K562 (cell line): ENCODE measurements at regions not wholly inside any gene's neighbourhood (a gene's known extent, or its start where the extent isn't known, plus 50 kb on each side); places are given as distances from the start of the nearest gene placed in this dataset.
A peak's percentile ranks its signal among the peaks of the same experiment; 100 is the strongest.

Experiments used
- ATAC-seq: fragments of 200-7000 bp; cut with Tn5 transposase; 3 replicates; pipeline ENCODE4 v1.9.1; 2020; ENCODE audit warnings: moderate library complexity
- BruUV-seq: library from RNA; stranded (reverse); fragments of 400-500 nt; replicated peaks from 2 replicates; lab custom pipeline; 2021; lab: Mats Ljungman, UMichigan
- CTCF ChIA-PET: fragments of 300-600 bp; formaldehyde crosslinking; extraction: SDS; loops from one replicate; lab custom pipeline; 2021; ENCODE audit warnings: low intra/inter-chr PET ratio; lab: Yijun Ruan, JAX
- POLR2A ChIA-PET: fragments of 300-600, 350-650 bp; sonication (Branson Sonifier 250); formaldehyde crosslinking; extraction: SDS; loops from one replicate; lab custom pipeline; 2021; ENCODE audit warnings: antibody characterized with exemption, inconsistent platforms; lab: Yijun Ruan, JAX
- DNase-seq, 4 experiments: peaks; one replicate each; pipeline versions ENCODE4 v3.0.0 to v3.0.0-alpha.2; 2011 to 2018; ENCODE audit warnings: low spot score in 3 of 4, mixed read lengths in 3 of 4; ENCODE audit errors: extremely low read depth in 1 of 4
- FAIRE-seq: peaks from 2 replicates; lab custom pipeline; 2011; peaks lifted over from hg19 to GRCh38; lab: Jason Lieb, UNC
- H2AFZ ChIP-seq: 2 replicates; pipeline ENCODE4 v1.6.0; 2011; ENCODE audit warnings: low read depth, low read length, control low read depth, inconsistent platforms
- H3K27ac ChIP-seq: fragments of 200-600 bp; 3 replicates; pipeline ENCODE4 v1.8.0; 2011; ENCODE audit warnings: low read depth, mild to moderate bottlenecking, control low read depth, inconsistent platforms, low read length, moderate library complexity, mixed read lengths; ENCODE audit errors: extremely low read depth
- H3K27me3 ChIP-seq, 2 experiments: fragments of 300-600 bp in 1 of 2; 2 replicates in 1 of 2; 3 replicates in 1 of 2; pipeline versions ENCODE4 v1.6.0 to v1.8.0; 2011; ENCODE audit warnings: inconsistent platforms in 2 of 2, low read length in 2 of 2, mild to moderate bottlenecking in 1 of 2, mixed read lengths in 1 of 2, moderate library complexity in 1 of 2; ENCODE audit not compliant: control insufficient read depth in 2 of 2, insufficient read depth in 2 of 2
- H3K36me3 ChIP-seq: fragments of 300-600 bp; 3 replicates; pipeline ENCODE4 v1.8.0; 2011; ENCODE audit warnings: mild to moderate bottlenecking, low read length, inconsistent platforms; ENCODE audit not compliant: control insufficient read depth, insufficient read depth
- H3K4me1 ChIP-seq, 2 experiments: fragments of 200-600 bp in 1 of 2; replicated peaks in 1 of 2; 2 replicates in 1 of 2; 3 replicates in 1 of 2; pipeline versions ENCODE4 v1.5.1 to v1.8.0; 2011; ENCODE audit warnings: inconsistent platforms in 2 of 2, low read length in 2 of 2, mild to moderate bottlenecking in 1 of 2, mixed read lengths in 1 of 2, moderate library complexity in 1 of 2; ENCODE audit not compliant: control insufficient read depth in 2 of 2, insufficient read depth in 2 of 2
- H3K4me2 ChIP-seq: 2 replicates; pipeline ENCODE4 v1.6.1; 2011; ENCODE audit warnings: low read length, control low read depth, inconsistent platforms, mixed read lengths; ENCODE audit not compliant: insufficient read depth
- H3K4me3 ChIP-seq: fragments of 200-600 bp; sonication (generic), shearing (Covaris generic); 2 replicates; pipeline ENCODE4 v1.5.1; 2016; ENCODE audit warnings: control low read depth, inconsistent platforms
- H3K79me2 ChIP-seq: fragments of 200-600 bp; 3 replicates; pipeline ENCODE4 v1.8.0; 2011; ENCODE audit warnings: low read length, inconsistent platforms; ENCODE audit not compliant: control insufficient read depth, insufficient read depth
- H3K9ac ChIP-seq, 2 experiments: 2 replicates each; pipeline versions ENCODE4 v1.6.0 to v1.6.1; 2011; ENCODE audit warnings: low read depth in 2 of 2, low read length in 2 of 2, control low read depth in 1 of 2, inconsistent platforms in 1 of 2, mild to moderate bottlenecking in 1 of 2, mixed read lengths in 1 of 2; ENCODE audit not compliant: insufficient read depth in 1 of 2
- H3K9me1 ChIP-seq: one replicate; pipeline ENCODE4 v1.6.0; 2011; ENCODE audit warnings: inconsistent platforms, mild to moderate bottlenecking, low read length, moderate library complexity; ENCODE audit not compliant: control insufficient read depth, insufficient read depth
- H3K9me3 ChIP-seq: replicated peaks from 2 replicates; pipeline ENCODE4 v1.5.1; 2011; ENCODE audit warnings: low read depth, low read length, inconsistent platforms; ENCODE audit not compliant: control insufficient read depth, insufficient read depth
- H4K20me1 ChIP-seq: replicated peaks from 2 replicates; pipeline ENCODE4 v1.6.1; 2011; ENCODE audit warnings: low read length, inconsistent platforms, mixed read lengths; ENCODE audit not compliant: control insufficient read depth, insufficient read depth
- FOSL1 ChIP-seq: fragments of 200-800 bp; sonication (Bioruptor generic); conservative IDR thresholded peaks from 2 replicates; pipeline ENCODE4 v1.6.1; 2016; ENCODE audit warnings: missing genetic modification characterization, missing compliant biosample characterization
- FOXJ2 ChIP-seq: fragments of 200-800 bp; sonication (Bioruptor generic); IDR thresholded peaks from 2 replicates; pipeline ENCODE4 v1.6.1; 2016; ENCODE audit warnings: missing genetic modification characterization, missing compliant biosample characterization
- MBD1 ChIP-seq: fragments of 250-450 bp; sonication (Bioruptor Pico); IDR thresholded peaks from 2 replicates; pipeline ENCODE4 v1.8.0; 2022; ENCODE audit warnings: inconsistent platforms
- PHF8 ChIP-seq: fragments of 200-600 bp; sonication (generic); IDR thresholded peaks from 2 replicates; pipeline ENCODE4 v1.6.1; 2012; ENCODE audit warnings: mixed run types, mild to moderate bottlenecking, inconsistent platforms, low read length, moderate library complexity, borderline replicate concordance
- RFX1 ChIP-seq: fragments of 450-650 bp; IDR thresholded peaks from 2 replicates; pipeline ENCODE4 v1.6.1; 2016; ENCODE audit warnings: mild to moderate bottlenecking, moderate library complexity
- WGBS: fragments of 100-300 bp; shearing (Covaris generic); methylation state at CpG from one replicate; pipeline ENCODE4 v1.1.6; 2016; ENCODE audit warnings: low coverage, mixed read lengths; ENCODE audit not compliant: insufficient coverage; ENCODE audit errors: missing lambda C conversion rate; 5-methylcytosine and 5-hydroxymethylcytosine counted together
- in situ Hi-C: fragments of 300-500 bp; cut with MboI; formaldehyde crosslinking; loops from 4 replicates; pipeline ENCODE4 v1.15.0; 2018; ENCODE audit warnings: inconsistent platforms, mixed read lengths
- intact Hi-C: fragments of 100-400 bp; cut with micrococcal nuclease; formaldehyde crosslinking; loops from 2 replicates; pipeline ENCODE4 v1.14.2; 2022

GRCh38 chr1:14507262-14507661 is 91.2 kb upstream of the KAZN start:
- ATAC-seq, result no peak
- Histone ChIP-seq H3K36me3 (no peaks in the 10 kb centered on the region), H3K9me3 (no peaks in the 10 kb centered on the region), H3K79me2 (no peaks in the 10 kb centered on the region), H3K4me2 (no peak overlapping the region), H2AFZ (no peak overlapping the region), H4K20me1 (no peaks in the 10 kb centered on the region), H3K9ac (no peak overlapping the region), H3K4me3 (no peak overlapping the region), H3K27ac (no peak overlapping the region), H3K9me1 (no peaks in the 10 kb centered on the region), H3K4me1 (no peaks in the 10 kb centered on the region; a peak in 1 of 5 replicates), H3K27me3 (peaks cover 4 to 27% of the 10 kb centered on the region in 2 experiments; a peak in 3 of 5 replicates)
- in situ Hi-C loops (no loop called here), intact Hi-C loops (no loop called here)
- POLR2A ChIA-PET, result interaction anchor here (1.0 to 1.5 kb wide), 2 partner anchors 9 to 14 kb away, joined by 3 to 5 read pairs; no protein-coding TSS in a partner anchor
- no peak for DNase-seq
- TF ChIP-seq FOSL1 (peak; percentile 40), FOXJ2 (tag) (peak; percentile 96), PHF8 (no peak), MBD1 (no peak), RFX1 (peak; percentile 63)
- WGBS, result 9% methylated on average over 5 of the region's 5 CpGs
- no peak for FAIRE-seq
- no TSS peak for BruUV-seq
- CTCF ChIA-PET, result no interaction called here
